GM13977 (cell line): ENCODE measurements at regions not wholly inside any gene's neighbourhood (a gene's known extent, or its start where the extent isn't known, plus 50 kb on each side); places are given as distances from the start of the nearest gene placed in this dataset.

ENCODE experiments used
- DNase-seq: peaks from one replicate; pipeline ENCODE4 v3.0.0; 2012; ENCODE audit warnings: low spot score
- in situ Hi-C: fragments of 300-500 bp; cut with MboI; formaldehyde crosslinking; loops from one replicate; pipeline ENCODE4 v1.12.0; 2022; ENCODE audit warnings: low sequenced_read_pairs, low pct_unique_long_range_greater_than_20kb, mixed read lengths, inconsistent platforms; ENCODE audit not compliant: unreplicated experiment
- TF ChIP-seq, protein P1 (sequence below): IDR thresholded peaks from 2 replicates; pipeline ENCODE4 v1.5.1; 2012; ENCODE audit warnings: mild to moderate bottlenecking, control low read depth; ENCODE audit not compliant: insufficient read depth; ENCODE audit errors: extremely low read depth, missing control alignments

DNA sequence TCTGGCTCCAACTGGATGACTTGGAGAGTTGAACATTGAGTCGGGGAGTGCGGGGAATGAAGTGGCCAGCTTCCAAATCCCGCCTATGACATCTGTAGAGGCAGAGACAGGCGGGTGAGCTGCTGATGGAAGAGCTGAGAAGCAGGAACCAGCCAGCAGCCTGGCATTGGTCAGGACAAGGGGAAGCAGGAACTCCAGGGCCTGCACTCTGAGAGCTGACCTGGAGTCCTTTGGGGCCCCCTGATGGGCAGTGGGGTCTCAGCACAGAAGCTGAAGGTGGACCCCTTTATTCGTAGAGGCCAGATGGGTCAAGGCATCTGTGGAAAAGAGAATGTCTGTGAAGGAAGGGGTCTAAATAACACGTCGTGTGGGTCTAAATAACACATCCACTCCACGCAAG, 57.0 kb downstream of the SEC61G start:
- DNase-seq: no peak
- TF ChIP-seq, protein P1, sequence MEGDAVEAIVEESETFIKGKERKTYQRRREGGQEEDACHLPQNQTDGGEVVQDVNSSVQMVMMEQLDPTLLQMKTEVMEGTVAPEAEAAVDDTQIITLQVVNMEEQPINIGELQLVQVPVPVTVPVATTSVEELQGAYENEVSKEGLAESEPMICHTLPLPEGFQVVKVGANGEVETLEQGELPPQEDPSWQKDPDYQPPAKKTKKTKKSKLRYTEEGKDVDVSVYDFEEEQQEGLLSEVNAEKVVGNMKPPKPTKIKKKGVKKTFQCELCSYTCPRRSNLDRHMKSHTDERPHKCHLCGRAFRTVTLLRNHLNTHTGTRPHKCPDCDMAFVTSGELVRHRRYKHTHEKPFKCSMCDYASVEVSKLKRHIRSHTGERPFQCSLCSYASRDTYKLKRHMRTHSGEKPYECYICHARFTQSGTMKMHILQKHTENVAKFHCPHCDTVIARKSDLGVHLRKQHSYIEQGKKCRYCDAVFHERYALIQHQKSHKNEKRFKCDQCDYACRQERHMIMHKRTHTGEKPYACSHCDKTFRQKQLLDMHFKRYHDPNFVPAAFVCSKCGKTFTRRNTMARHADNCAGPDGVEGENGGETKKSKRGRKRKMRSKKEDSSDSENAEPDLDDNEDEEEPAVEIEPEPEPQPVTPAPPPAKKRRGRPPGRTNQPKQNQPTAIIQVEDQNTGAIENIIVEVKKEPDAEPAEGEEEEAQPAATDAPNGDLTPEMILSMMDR: no peak
- in situ Hi-C loops: no loop called here

DNA sequence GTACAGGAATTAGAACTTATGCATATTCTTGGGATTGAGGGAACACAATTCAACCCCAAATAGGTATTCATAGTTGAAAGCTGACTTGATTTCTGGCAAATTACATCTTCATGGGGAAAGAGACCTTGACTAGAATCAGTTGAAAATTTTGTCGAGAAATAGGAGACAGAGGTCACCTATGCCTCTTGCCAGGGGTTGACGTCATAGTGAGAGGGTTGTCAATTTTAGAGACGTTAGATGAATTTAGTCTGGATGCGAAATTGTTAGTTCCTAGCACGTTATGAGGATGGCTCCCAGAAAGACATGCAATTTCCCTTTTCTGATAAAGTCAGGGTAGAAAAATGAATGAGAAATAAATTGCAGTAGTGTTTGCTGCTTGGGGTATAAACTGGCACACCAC, 59.3 kb downstream of the SEC61G start:
- no peak for DNase-seq
- in situ Hi-C loops: no loop called here
- TF ChIP-seq, protein P1: no peak

DNA sequence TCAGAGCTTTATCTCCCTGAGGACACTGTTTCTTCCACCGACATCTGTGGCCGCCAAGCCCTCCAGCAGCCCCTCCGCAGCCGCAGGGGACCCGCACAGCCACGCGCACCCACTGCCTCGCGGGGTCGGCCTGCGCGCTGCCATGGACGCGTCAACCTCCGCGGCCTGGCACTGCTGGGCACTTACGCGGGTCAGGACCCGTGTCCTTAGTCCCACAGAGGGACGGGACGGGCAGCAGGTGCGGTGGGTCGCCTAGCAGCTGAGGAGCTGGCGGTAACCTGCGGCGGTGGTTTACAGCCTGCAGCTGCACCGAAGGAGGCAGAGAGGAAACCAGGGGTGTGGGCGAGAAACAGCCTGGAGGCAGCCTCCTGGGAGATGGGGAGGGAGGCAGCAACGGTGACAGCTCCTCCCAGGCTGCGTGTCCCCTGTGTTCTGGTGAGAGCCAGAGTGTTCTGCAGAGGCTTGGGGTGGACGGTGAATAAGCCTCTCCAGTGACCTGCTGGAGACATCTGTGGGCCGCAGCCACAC, 61.3 kb downstream of the SEC61G start:
- TF ChIP-seq, protein P1: no peak
- in situ Hi-C loops: no loop called here
- no peak for DNase-seq

DNA sequence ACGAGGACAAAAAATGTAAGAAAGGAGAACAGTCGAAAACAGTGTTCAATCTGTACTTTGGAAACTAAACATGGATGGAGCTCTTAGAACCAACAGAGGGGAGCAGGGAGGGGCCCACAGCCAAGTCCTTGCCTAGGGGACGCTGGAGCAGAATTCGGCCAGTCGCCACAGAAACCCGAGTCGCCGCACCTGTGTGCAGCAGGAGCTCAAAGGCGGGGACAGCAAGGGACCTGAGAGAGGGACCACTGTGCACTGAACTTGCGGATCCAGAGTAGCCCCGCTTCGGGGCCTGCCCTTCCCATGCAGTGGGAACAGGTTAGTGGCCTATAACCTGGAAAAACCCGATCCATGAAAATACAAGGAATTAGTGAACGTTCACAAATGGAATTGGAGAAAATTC, 68.1 kb downstream of the SEC61G start:
- TF ChIP-seq, protein P1: no peak
- in situ Hi-C loops: no loop called here
- no peak for DNase-seq

DNA sequence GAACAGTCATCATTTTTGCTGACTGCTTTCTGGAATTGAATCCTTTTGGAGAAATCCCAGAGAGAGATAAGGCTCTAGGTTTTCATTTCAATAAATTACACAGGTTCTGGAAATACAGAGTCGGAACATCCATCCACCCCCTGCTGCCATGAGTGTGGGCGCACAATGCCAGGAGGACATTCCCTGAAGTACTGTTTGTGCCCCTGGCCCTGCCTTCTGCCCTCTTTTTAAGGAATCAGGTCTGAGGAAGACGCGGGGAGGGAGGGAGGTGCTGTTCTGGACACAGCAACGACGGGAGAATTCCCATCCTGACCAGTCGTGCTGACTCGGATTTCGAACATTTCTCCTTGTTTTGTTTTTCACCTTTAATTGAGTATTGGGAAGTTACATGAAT, 69.0 kb downstream of the SEC61G start:
- in situ Hi-C loops: no loop called here
- DNase-seq: no peak
- TF ChIP-seq, protein P1: no peak

DNA sequence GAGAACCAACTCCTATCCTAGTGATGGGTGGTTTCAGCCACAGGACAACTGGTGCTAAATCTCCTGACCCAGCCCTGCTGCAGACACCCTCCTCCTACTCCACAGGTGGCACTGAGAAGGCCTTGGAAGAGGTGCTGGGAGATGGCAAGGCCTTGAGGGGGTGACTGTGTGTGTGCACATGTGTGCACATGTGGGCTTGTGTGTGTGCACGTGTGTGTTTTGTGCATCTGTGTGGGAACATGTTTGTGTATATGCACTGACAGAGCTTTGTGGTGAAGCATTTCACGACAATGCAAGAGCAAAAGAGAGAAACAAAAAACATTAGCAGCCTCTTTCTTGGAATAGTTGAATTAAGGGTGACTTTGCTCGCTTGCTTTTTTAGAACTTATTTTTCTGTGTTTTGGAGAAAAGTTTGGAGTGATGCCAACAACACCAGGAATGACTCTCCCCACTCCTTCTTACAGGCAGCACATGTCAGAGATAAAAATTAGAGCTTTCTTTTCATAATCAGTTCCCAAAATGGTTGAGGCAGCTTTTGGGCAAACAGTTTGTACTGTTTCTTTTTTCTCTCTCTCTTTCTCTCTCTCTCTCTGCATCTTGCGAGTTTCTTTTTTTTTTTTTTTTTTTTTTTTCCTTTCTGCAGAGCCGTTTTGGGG, 69.5 kb downstream of the SEC61G start:
- TF ChIP-seq, protein P1: no peak
- in situ Hi-C loops: no loop called here

More for the DNA sequence above, 69.5 kb downstream of the SEC61G start:
- no peak for DNase-seq
